Mesenteric fat pad (tissue), 1 donor: ENCODE measurements at regions not wholly inside any gene's neighbourhood (a gene's known extent, or its start where the extent isn't known, plus 50 kb on each side); places are given as distances from the start of the nearest gene placed in this dataset.
"Not testable (repeated sequence)": the region's sequence is repeated elsewhere in the genome, so short reads cannot be mapped to it uniquely, and the experiment has no call there.

Experiments used
- DNase-seq: peaks from one replicate; pipeline ENCODE4 v3.0.0-alpha.2; 2020; ENCODE audit warnings: low spot score
- donor health status: DM: yes; HTN: yes; CAD: no.

GRCh38 chr9:119672763-119673162 lies 303.5 kb upstream of the BRINP1 start:
- not testable (repeated sequence) for DNase-seq

- DNase-seq, result no peak
Observed at GRCh38 chr9:119667916-119668315, 298.7 kb upstream of the BRINP1 start.

- DNase-seq, result no peak
Observed at GRCh38 chr9:119667163-119667562, 297.9 kb upstream of the BRINP1 start.

- DNase-seq, result no peak
Observed at GRCh38 chr9:119662329-119662728, 293.1 kb upstream of the BRINP1 start.

GRCh38 chr9:119652931-119653330 lies 283.7 kb upstream of the BRINP1 start:
- no peak for DNase-seq

- DNase-seq, result no peak
Observed at GRCh38 chr9:119649205-119649604, 280.0 kb upstream of the BRINP1 start.

- DNase-seq, result no peak
Observed at GRCh38 chr9:119639287-119639955, 270.2 kb upstream of the BRINP1 start.

GRCh38 chr9:119634006-119634405 lies 264.8 kb upstream of the BRINP1 start:
- no peak for DNase-seq

- DNase-seq, result no peak
Observed at GRCh38 chr9:119611565-119611964, 242.3 kb upstream of the BRINP1 start.

- no peak for DNase-seq
Observed at GRCh38 chr9:119609277-119609971, 240.2 kb upstream of the BRINP1 start.

- no peak for DNase-seq
Observed at GRCh38 chr9:119601632-119602031, 232.4 kb upstream of the BRINP1 start.

GRCh38 chr9:119597499-119597898 lies 228.3 kb upstream of the BRINP1 start:
- DNase-seq, result no peak

GRCh38 chr9:119596703-119597102 lies 227.5 kb upstream of the BRINP1 start:
- no peak for DNase-seq

- no peak for DNase-seq
Observed at GRCh38 chr9:119588874-119589744, 219.9 kb upstream of the BRINP1 start.

GRCh38 chr9:119577881-119578280 lies 208.6 kb upstream of the BRINP1 start:
- DNase-seq, result no peak

- DNase-seq, result no peak
Observed at GRCh38 chr9:119559986-119560385, 190.8 kb upstream of the BRINP1 start.

GRCh38 chr9:119559056-119559455 lies 189.8 kb upstream of the BRINP1 start:
- DNase-seq, result no peak

- DNase-seq, result peak; percentile 92
Observed at GRCh38 chr9:119556129-119556875, 187.1 kb upstream of the BRINP1 start.

- no peak for DNase-seq
Observed at GRCh38 chr9:119544492-119544891, 175.3 kb upstream of the BRINP1 start.

- DNase-seq, result no peak
Observed at GRCh38 chr9:119537138-119537537, 167.9 kb upstream of the BRINP1 start.

- no peak for DNase-seq
Observed at GRCh38 chr9:119533504-119533903, 164.3 kb upstream of the BRINP1 start.
